WTC11 (cell line): ENCODE measurements at regions not wholly inside any gene's neighbourhood (a gene's known extent, or its start where the extent isn't known, plus 50 kb on each side); places are given as distances from the start of the nearest gene placed in this dataset.

Experiments
- ATAC-seq: fragments of 200-7000 bp; cut with Tn5 transposase; 2 replicates; pipeline ENCODE4 v1.10.0; 2021; ENCODE audit warnings: mild to moderate bottlenecking, moderate library complexity
- CTCF ChIA-PET: fragments of 300-600 bp; sonication (Branson Sonifier 250); formaldehyde crosslinking; loops from one replicate; lab custom pipeline; 2021; ENCODE audit warnings: antibody characterized with exemption; lab: Charles Lee
- POLR2A ChIA-PET: fragments of 350-600 bp; sonication (Branson Sonifier 250); formaldehyde crosslinking; loops from one replicate; lab custom pipeline; 2021; ENCODE audit warnings: antibody characterized with exemption; lab: Charles Lee
- DNase-seq: peaks from one replicate; pipeline ENCODE4 v3.0.0; 2021; ENCODE audit warnings: low spot score
- H3K27ac Mint-ChIP-seq: 2 replicates; pipeline ENCODE4 v1.8.0; 2021; ENCODE audit warnings: mixed read lengths
- H3K27me3 Mint-ChIP-seq: 2 replicates; pipeline ENCODE4 v1.8.0; 2021; ENCODE audit warnings: low read depth, mild to moderate bottlenecking, moderate library complexity, mixed read lengths
- H3K36me3 Mint-ChIP-seq: 2 replicates; pipeline ENCODE4 v1.8.0; 2021; ENCODE audit warnings: mixed read lengths
- H3K4me1 Mint-ChIP-seq: 2 replicates; pipeline ENCODE4 v1.8.0; 2022; ENCODE audit warnings: mixed read lengths
- H3K4me3 Mint-ChIP-seq: 2 replicates; pipeline ENCODE4 v1.8.0; 2021; ENCODE audit warnings: mild to moderate bottlenecking, moderate library complexity, mixed read lengths
- H3K9me3 Mint-ChIP-seq: 2 replicates; pipeline ENCODE4 v1.8.0; 2021; ENCODE audit warnings: mixed read lengths
- ATF1 ChIP-seq: sonication (generic); formaldehyde crosslinking; IDR thresholded peaks from 2 replicates; pipeline ENCODE4 v1.8.1; 2023; ENCODE audit warnings: mild to moderate bottlenecking, moderate library complexity, missing genetic modification reagents
- ATF3 ChIP-seq: sonication (generic); formaldehyde crosslinking; conservative IDR thresholded peaks from 2 replicates; pipeline ENCODE4 v1.8.1; 2022; ENCODE audit warnings: mild to moderate bottlenecking, missing genetic modification reagents
- CBFB ChIP-seq: sonication (generic); formaldehyde crosslinking; IDR thresholded peaks from 2 replicates; pipeline ENCODE4 v1.8.1; 2022; ENCODE audit warnings: mild to moderate bottlenecking, low read depth, missing genetic modification reagents
- CREM ChIP-seq: sonication (generic); formaldehyde crosslinking; IDR thresholded peaks from 2 replicates; pipeline ENCODE4 v1.8.1; 2022; ENCODE audit warnings: mild to moderate bottlenecking, missing genetic modification reagents, moderate library complexity
- ESRRA ChIP-seq: sonication (generic); formaldehyde crosslinking; IDR thresholded peaks from 2 replicates; pipeline ENCODE4 v1.8.1; 2022; ENCODE audit warnings: mild to moderate bottlenecking, missing genetic modification reagents, borderline replicate concordance
- FOXP4 ChIP-seq: sonication (generic); formaldehyde crosslinking; IDR thresholded peaks from 2 replicates; pipeline ENCODE4 v1.8.0; 2022; ENCODE audit warnings: mild to moderate bottlenecking, missing genetic modification reagents
- MLX ChIP-seq: sonication (generic); formaldehyde crosslinking; IDR thresholded peaks from 2 replicates; pipeline ENCODE4 v1.8.1; 2023; ENCODE audit warnings: mild to moderate bottlenecking, missing genetic modification reagents, moderate library complexity
- NFATC4 ChIP-seq: fragments of 250-450 bp; sonication (Bioruptor Pico); IDR thresholded peaks from 2 replicates; pipeline ENCODE4 v1.9.0; 2021; ENCODE audit warnings: mild to moderate bottlenecking
- OVOL2 ChIP-seq: fragments of 250-450 bp; sonication (Bioruptor Pico); IDR thresholded peaks from 2 replicates; pipeline ENCODE4 v1.9.0; 2021; ENCODE audit warnings: mild to moderate bottlenecking, borderline replicate concordance
- PRDM15 ChIP-seq: sonication (generic); formaldehyde crosslinking; IDR thresholded peaks from 2 replicates; pipeline ENCODE4 v1.8.0; 2022; ENCODE audit warnings: missing genetic modification reagents
- PRRX2 ChIP-seq: fragments of 250-450 bp; sonication (Bioruptor Pico); IDR thresholded peaks from 2 replicates; pipeline ENCODE4 v1.8.0; 2021; ENCODE audit warnings: mild to moderate bottlenecking
- RELA ChIP-seq: sonication (generic); formaldehyde crosslinking; IDR thresholded peaks from 2 replicates; pipeline ENCODE4 v1.8.1; 2022; ENCODE audit warnings: missing genetic modification reagents, mild to moderate bottlenecking, borderline replicate concordance
- TCF7 ChIP-seq: sonication (generic); formaldehyde crosslinking; IDR thresholded peaks from 2 replicates; pipeline ENCODE4 v1.8.0; 2022; ENCODE audit warnings: mild to moderate bottlenecking, low read depth, missing genetic modification reagents, moderate library complexity
- ZNF232 ChIP-seq: sonication (generic); formaldehyde crosslinking; IDR thresholded peaks from 2 replicates; pipeline ENCODE4 v1.8.0; 2022; ENCODE audit warnings: mild to moderate bottlenecking, missing genetic modification reagents
- TF ChIP-seq, protein P1 (sequence below): sonication (generic); formaldehyde crosslinking; IDR thresholded peaks from 2 replicates; pipeline ENCODE4 v1.8.1; 2023; ENCODE audit warnings: mild to moderate bottlenecking, missing genetic modification reagents
- TF ChIP-seq, protein P2 (sequence below): sonication (generic); formaldehyde crosslinking; IDR thresholded peaks from 2 replicates; pipeline ENCODE4 v1.8.1; 2022; ENCODE audit warnings: low read depth, mild to moderate bottlenecking, moderate library complexity, missing genetic modification reagents, borderline replicate concordance
- TF ChIP-seq, protein P3 (sequence below): fragments of 250-450 bp; sonication (Bioruptor Pico); IDR thresholded peaks from 2 replicates; pipeline ENCODE4 v1.8.0; 2021; ENCODE audit warnings: mild to moderate bottlenecking
- TF ChIP-seq, protein P4 (sequence below): sonication (generic); formaldehyde crosslinking; IDR thresholded peaks from 2 replicates; pipeline ENCODE4 v1.8.0; 2022; ENCODE audit warnings: mild to moderate bottlenecking, missing genetic modification reagents
- TF ChIP-seq, protein P5 (sequence below): sonication (generic); formaldehyde crosslinking; IDR thresholded peaks from 2 replicates; pipeline ENCODE4 v1.8.0; 2022; ENCODE audit warnings: mild to moderate bottlenecking, missing genetic modification reagents
- TF ChIP-seq, protein P6 (sequence below): fragments of 250-450 bp; sonication (Bioruptor Pico); IDR thresholded peaks from 2 replicates; pipeline ENCODE4 v1.9.0; 2021; ENCODE audit warnings: mild to moderate bottlenecking

DNA sequence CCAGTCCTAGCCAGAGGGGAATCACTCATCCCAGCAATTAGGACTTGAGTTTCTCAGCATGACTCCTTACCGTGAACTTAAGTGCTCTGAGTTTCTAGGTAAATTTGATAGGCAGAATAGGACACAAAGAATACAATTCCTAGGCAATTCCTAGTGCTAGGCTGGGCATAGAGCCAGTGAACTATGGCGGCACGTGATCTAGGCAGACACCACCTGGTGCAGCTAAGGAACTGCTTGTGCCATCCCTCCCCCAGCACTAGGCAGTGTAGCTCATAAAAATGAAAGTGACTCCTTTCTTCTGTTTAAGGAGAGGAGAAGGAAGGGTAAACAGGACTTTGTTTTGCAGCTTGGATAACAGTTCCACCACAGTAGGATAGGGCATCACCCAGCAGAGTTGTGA, 736.3 kb upstream of the PCDH7 start:
- TF ChIP-seq CREM (CRISPR knock-in tag) = no peak
- TF ChIP-seq ESRRA (CRISPR knock-in tag) = no peak
- TF ChIP-seq OVOL2 (CRISPR knock-in tag) = no peak
- no peak for TF ChIP-seq MLX (CRISPR knock-in tag)
- TF ChIP-seq TCF7 = no peak
- no peak for TF ChIP-seq ATF1 (CRISPR knock-in tag)
- TF ChIP-seq RELA = no peak
- TF ChIP-seq, protein P1, sequence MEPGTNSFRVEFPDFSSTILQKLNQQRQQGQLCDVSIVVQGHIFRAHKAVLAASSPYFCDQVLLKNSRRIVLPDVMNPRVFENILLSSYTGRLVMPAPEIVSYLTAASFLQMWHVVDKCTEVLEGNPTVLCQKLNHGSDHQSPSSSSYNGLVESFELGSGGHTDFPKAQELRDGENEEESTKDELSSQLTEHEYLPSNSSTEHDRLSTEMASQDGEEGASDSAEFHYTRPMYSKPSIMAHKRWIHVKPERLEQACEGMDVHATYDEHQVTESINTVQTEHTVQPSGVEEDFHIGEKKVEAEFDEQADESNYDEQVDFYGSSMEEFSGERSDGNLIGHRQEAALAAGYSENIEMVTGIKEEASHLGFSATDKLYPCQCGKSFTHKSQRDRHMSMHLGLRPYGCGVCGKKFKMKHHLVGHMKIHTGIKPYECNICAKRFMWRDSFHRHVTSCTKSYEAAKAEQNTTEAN (CRISPR knock-in tag) = no peak
- TF ChIP-seq, protein P2, sequence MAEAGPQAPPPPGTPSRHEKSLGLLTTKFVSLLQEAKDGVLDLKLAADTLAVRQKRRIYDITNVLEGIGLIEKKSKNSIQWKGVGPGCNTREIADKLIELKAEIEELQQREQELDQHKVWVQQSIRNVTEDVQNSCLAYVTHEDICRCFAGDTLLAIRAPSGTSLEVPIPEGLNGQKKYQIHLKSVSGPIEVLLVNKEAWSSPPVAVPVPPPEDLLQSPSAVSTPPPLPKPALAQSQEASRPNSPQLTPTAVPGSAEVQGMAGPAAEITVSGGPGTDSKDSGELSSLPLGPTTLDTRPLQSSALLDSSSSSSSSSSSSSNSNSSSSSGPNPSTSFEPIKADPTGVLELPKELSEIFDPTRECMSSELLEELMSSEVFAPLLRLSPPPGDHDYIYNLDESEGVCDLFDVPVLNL (CRISPR knock-in tag) = no peak
- TF ChIP-seq PRDM15 (CRISPR knock-in tag) = no peak
- TF ChIP-seq, protein P3, sequence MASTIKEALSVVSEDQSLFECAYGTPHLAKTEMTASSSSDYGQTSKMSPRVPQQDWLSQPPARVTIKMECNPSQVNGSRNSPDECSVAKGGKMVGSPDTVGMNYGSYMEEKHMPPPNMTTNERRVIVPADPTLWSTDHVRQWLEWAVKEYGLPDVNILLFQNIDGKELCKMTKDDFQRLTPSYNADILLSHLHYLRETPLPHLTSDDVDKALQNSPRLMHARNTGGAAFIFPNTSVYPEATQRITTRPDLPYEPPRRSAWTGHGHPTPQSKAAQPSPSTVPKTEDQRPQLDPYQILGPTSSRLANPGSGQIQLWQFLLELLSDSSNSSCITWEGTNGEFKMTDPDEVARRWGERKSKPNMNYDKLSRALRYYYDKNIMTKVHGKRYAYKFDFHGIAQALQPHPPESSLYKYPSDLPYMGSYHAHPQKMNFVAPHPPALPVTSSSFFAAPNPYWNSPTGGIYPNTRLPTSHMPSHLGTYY (CRISPR knock-in tag) = no peak
- TF ChIP-seq ZNF232 = no peak
- TF ChIP-seq, protein P4, sequence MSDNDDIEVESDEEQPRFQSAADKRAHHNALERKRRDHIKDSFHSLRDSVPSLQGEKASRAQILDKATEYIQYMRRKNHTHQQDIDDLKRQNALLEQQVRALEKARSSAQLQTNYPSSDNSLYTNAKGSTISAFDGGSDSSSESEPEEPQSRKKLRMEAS (CRISPR knock-in tag) = no peak
- no peak for TF ChIP-seq CBFB (CRISPR knock-in tag)
- TF ChIP-seq, protein P5, sequence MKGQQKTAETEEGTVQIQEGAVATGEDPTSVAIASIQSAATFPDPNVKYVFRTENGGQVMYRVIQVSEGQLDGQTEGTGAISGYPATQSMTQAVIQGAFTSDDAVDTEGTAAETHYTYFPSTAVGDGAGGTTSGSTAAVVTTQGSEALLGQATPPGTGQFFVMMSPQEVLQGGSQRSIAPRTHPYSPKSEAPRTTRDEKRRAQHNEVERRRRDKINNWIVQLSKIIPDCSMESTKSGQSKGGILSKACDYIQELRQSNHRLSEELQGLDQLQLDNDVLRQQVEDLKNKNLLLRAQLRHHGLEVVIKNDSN (CRISPR knock-in tag) = no peak
- no peak for TF ChIP-seq NFATC4
- TF ChIP-seq FOXP4 (CRISPR knock-in tag) = no peak
- no peak for TF ChIP-seq ATF3 (CRISPR knock-in tag)
- TF ChIP-seq PRRX2 = no peak
- TF ChIP-seq, protein P6, sequence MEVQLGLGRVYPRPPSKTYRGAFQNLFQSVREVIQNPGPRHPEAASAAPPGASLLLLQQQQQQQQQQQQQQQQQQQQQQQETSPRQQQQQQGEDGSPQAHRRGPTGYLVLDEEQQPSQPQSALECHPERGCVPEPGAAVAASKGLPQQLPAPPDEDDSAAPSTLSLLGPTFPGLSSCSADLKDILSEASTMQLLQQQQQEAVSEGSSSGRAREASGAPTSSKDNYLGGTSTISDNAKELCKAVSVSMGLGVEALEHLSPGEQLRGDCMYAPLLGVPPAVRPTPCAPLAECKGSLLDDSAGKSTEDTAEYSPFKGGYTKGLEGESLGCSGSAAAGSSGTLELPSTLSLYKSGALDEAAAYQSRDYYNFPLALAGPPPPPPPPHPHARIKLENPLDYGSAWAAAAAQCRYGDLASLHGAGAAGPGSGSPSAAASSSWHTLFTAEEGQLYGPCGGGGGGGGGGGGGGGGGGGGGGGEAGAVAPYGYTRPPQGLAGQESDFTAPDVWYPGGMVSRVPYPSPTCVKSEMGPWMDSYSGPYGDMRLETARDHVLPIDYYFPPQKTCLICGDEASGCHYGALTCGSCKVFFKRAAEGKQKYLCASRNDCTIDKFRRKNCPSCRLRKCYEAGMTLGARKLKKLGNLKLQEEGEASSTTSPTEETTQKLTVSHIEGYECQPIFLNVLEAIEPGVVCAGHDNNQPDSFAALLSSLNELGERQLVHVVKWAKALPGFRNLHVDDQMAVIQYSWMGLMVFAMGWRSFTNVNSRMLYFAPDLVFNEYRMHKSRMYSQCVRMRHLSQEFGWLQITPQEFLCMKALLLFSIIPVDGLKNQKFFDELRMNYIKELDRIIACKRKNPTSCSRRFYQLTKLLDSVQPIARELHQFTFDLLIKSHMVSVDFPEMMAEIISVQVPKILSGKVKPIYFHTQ (CRISPR knock-in tag) = no peak
- no peaks in the 10 kb centered on the region for H3K36me3 Mint-ChIP-seq
- DNase-seq (no peak), ATAC-seq (no peak)
- no peak overlapping the region for H3K4me3 Mint-ChIP-seq
- CTCF ChIA-PET = no interaction called here
- peaks cover 4% of the 10 kb centered on the region; the same call in 1 of the 2 replicates for H3K4me1 Mint-ChIP-seq
- POLR2A ChIA-PET = no interaction called here
- H3K27me3 Mint-ChIP-seq = no peaks in the 10 kb centered on the region
- H3K27ac Mint-ChIP-seq = no peak overlapping the region
- peaks cover 10% of the 10 kb centered on the region; the same call in 1 of the 2 replicates for H3K9me3 Mint-ChIP-seq
